Middle frontal gyrus (tissue), 1 donor: ENCODE measurements at regions not wholly inside any gene's neighbourhood (a gene's known extent, or its start where the extent isn't known, plus 50 kb on each side); places are given as distances from the start of the nearest gene placed in this dataset.
"Not testable (repeated sequence)": the region's sequence is repeated elsewhere in the genome, so short reads cannot be mapped to it uniquely, and the experiment has no call there.

Experiments used
- DNase-seq: peaks from one replicate; pipeline ENCODE4 v3.0.0-alpha.2; 2015; ENCODE audit warnings: low spot score; ENCODE audit errors: extremely low spot score

- DNase-seq: no peak
These were observed 1082.9 kb upstream of the CDH18 start for GRCh38 chr5:21070858-21071257.

- DNase-seq: no peak
These were observed 1079.7 kb upstream of the CDH18 start for GRCh38 chr5:21067724-21068123.

- no peak for DNase-seq
These were observed 1075.1 kb upstream of the CDH18 start for GRCh38 chr5:21063146-21063545.

- no peak for DNase-seq
These were observed 1070.3 kb upstream of the CDH18 start for GRCh38 chr5:21058289-21058688.

GRCh38 chr5:21051945-21052344 is 1063.9 kb upstream of the CDH18 start:
- no peak for DNase-seq

GRCh38 chr5:21049901-21050300 is 1061.9 kb upstream of the CDH18 start:
- DNase-seq: no peak

GRCh38 chr5:21030981-21031380 is 1043.0 kb upstream of the CDH18 start:
- DNase-seq: no peak

- DNase-seq: no peak
These were observed 1037.0 kb upstream of the CDH18 start for GRCh38 chr5:21024966-21025365.

GRCh38 chr5:21013237-21013636 is 1025.2 kb upstream of the CDH18 start:
- DNase-seq: no peak

GRCh38 chr5:21007781-21008180 is 1019.8 kb upstream of the CDH18 start:
- DNase-seq: no peak

- not testable (repeated sequence) for DNase-seq
These were observed 1000.9 kb upstream of the CDH18 start for GRCh38 chr5:20988933-20989332.

GRCh38 chr5:20985754-20986153 is 997.8 kb upstream of the CDH18 start:
- no peak for DNase-seq

GRCh38 chr5:20974426-20974825 is 986.4 kb upstream of the CDH18 start:
- DNase-seq: no peak

GRCh38 chr5:20972419-20972925 is 984.5 kb upstream of the CDH18 start:
- DNase-seq: no peak

- DNase-seq: no peak
These were observed 971.3 kb upstream of the CDH18 start for GRCh38 chr5:20959347-20959746.

GRCh38 chr5:20958641-20959040 is 970.6 kb upstream of the CDH18 start:
- DNase-seq: no peak

- DNase-seq: no peak
These were observed 968.1 kb upstream of the CDH18 start for GRCh38 chr5:20956134-20956533.

- DNase-seq: no peak
These were observed 961.6 kb upstream of the CDH18 start for GRCh38 chr5:20949636-20950035.

- DNase-seq: not testable (repeated sequence)
These were observed 955.4 kb upstream of the CDH18 start for GRCh38 chr5:20943183-20943971.

GRCh38 chr5:20942603-20943002 is 954.6 kb upstream of the CDH18 start:
- DNase-seq: not testable (repeated sequence)

GRCh38 chr5:20940786-20941185 is 952.8 kb upstream of the CDH18 start:
- DNase-seq: not testable (repeated sequence)

- DNase-seq: not testable (repeated sequence)
These were observed 902.9 kb upstream of the CDH18 start for GRCh38 chr5:20890936-20891335.

GRCh38 chr5:20875726-20876125 is 887.7 kb upstream of the CDH18 start:
- not testable (repeated sequence) for DNase-seq
